Omental fat pad (tissue), 3 donors: ENCODE measurements at regions not wholly inside any gene's neighbourhood (a gene's known extent, or its start where the extent isn't known, plus 50 kb on each side); places are given as distances from the start of the nearest gene placed in this dataset.
"Not testable (repeated sequence)": the region's sequence is repeated elsewhere in the genome, so short reads cannot be mapped to it uniquely, and the experiment has no call there.

Experiments used
- ATAC-seq: fragments of 150-250 bp; one replicate; pipeline ENCODE4 v1.9.1; 2016; ENCODE audit warnings: mild to moderate bottlenecking, moderate library complexity; ENCODE audit not compliant: low FRiP score
- DNase-seq: peaks from one replicate; pipeline ENCODE4 v3.0.0-alpha.2; 2019; ENCODE audit warnings: low spot score
- CTCF ChIP-seq, 3 donors: fragments of 450-650 bp; IDR thresholded peaks; one replicate each; pipeline ENCODE4 v1.5.1; 2016 to 2017; ENCODE audit warnings: antibody characterized with exemption in 3 of 3, mild to moderate bottlenecking in 3 of 3, moderate library complexity in 2 of 3

DNA sequence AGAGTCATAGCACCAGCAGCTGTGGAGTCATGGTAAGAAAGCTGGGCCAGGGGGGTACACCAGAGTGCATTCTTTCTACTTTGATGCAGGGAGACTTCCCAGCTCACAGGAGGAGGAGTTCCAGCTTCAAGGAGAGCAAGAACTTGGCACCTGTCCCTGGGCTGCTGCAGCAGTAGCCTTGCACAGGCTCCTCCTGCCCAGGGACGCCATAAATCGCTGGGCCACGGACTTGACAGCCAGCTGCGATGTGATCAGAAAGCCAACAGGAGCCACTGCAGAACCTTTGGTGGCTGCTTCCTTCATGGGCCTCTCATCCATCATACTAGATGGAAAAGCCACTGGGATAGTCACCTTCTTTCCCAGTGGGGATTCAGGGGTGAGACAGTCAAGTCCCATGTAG, 234.7 kb downstream of the NMUR2 start:
- DNase-seq (no peak), ATAC-seq (no peak)
- no peak for TF ChIP-seq CTCF (IDR thresholded peaks at IDR 0.05)

GRCh38 chr5:152164860-152165259, 240.2 kb upstream of the GLRA1 start:
- ATAC-seq = no peak

GRCh38 chr5:152159894-152160293, 235.2 kb upstream of the GLRA1 start:
- not testable (repeated sequence) for ATAC-seq, DNase-seq

More at GRCh38 chr5:152164860-152165259, 240.2 kb upstream of the GLRA1 start:
- no peak for TF ChIP-seq CTCF (IDR thresholded peaks at IDR 0.05)
- no peak for DNase-seq

GRCh38 chr5:152154452-152154851, 229.8 kb upstream of the GLRA1 start:
- not testable (repeated sequence) for ATAC-seq

GRCh38 chr5:152151940-152152339, 227.3 kb upstream of the GLRA1 start:
- TF ChIP-seq CTCF (IDR thresholded peaks at IDR 0.05) = no peak
- ATAC-seq (no peak), DNase-seq (no peak)

More at GRCh38 chr5:152154452-152154851, 229.8 kb upstream of the GLRA1 start:
- DNase-seq = not testable (repeated sequence)

DNA sequence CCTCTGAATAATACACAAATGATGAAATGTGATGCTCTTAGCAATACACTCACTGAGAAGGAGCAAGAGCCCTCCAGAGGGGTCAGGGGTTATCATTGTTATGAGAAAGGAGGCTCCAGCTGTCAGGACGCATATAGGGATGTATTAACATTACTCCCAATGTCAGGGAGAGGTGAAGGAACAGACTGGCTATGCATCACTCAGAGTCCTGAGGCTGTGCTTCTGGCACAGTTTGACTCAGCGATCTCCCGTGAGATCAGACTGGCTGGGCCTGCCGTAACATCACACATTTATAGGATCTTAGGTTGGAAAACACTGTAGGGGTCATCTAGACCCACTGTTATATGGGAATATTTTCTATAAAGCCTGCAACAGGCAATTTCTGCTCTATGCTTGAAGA, 226.5 kb upstream of the GLRA1 start:
- no peak for TF ChIP-seq CTCF (IDR thresholded peaks at IDR 0.05)
- ATAC-seq (no peak), DNase-seq (no peak)

DNA sequence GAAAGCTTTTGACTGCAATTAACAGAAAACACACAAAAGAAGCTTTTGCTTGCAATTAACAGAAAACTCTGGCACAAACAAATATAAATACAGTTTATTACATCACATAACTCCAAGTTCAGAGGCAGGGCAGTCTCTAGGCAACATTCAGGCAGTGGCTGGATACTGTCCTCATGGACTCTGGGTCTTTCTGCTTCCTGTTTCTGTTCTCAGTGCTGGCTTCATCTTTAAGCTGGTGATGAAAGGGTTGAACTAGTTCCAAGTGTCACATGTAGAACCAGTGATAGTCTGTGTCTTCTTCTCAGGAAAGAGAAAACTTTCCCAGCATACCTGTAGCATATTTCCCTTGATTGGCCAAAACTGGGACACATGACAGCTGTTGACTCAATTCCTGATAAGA, 222.6 kb upstream of the GLRA1 start:
- TF ChIP-seq CTCF (IDR thresholded peaks at IDR 0.05) = no peak
- no peak for ATAC-seq
- no peak for DNase-seq

- TF ChIP-seq CTCF (IDR thresholded peaks at IDR 0.05) = no peak
- ATAC-seq (no peak), DNase-seq (no peak)
These were observed 221.9 kb upstream of the GLRA1 start for GRCh38 chr5:152146566-152146965.
